GM21723 (cell line): ENCODE measurements at regions not wholly inside any gene's neighbourhood (a gene's known extent, or its start where the extent isn't known, plus 50 kb on each side); places are given as distances from the start of the nearest gene placed in this dataset.
"Not testable (repeated sequence)": the region's sequence is repeated elsewhere in the genome, so short reads cannot be mapped to it uniquely, and the experiment has no call there.

Experiments
- ATAC-seq: cut with Tn5 transposase; IDR thresholded peaks from one replicate; pipeline ENCODE4 v1.9.1; 2021; ENCODE audit warnings: mild to moderate bottlenecking, moderate library complexity; ENCODE audit not compliant: unreplicated experiment

- no peak for ATAC-seq
Measured at GRCh38 chr2:75833386-75833785, 122.7 kb upstream of the GCFC2 start.

GRCh38 chr2:75828826-75829225, 118.1 kb upstream of the GCFC2 start:
- no peak for ATAC-seq

GRCh38 chr2:75823515-75823914, 112.8 kb upstream of the GCFC2 start:
- not testable (repeated sequence) for ATAC-seq

- ATAC-seq = no peak
Measured at GRCh38 chr2:75822336-75822735, 111.6 kb upstream of the GCFC2 start.

- ATAC-seq = no peak
Measured at GRCh38 chr2:75820693-75821092, 110.0 kb upstream of the GCFC2 start.

GRCh38 chr2:75810611-75811330, 100.1 kb upstream of the GCFC2 start:
- no peak for ATAC-seq

- no peak for ATAC-seq
Measured at GRCh38 chr2:75808793-75809535, 98.2 kb upstream of the GCFC2 start.

GRCh38 chr2:75807992-75808391, 97.3 kb upstream of the GCFC2 start:
- ATAC-seq = no peak

GRCh38 chr2:75801234-75801982, 90.7 kb upstream of the GCFC2 start:
- peak; percentile 50 for ATAC-seq

GRCh38 chr2:75800456-75800855, 89.7 kb upstream of the GCFC2 start:
- peak; percentile 72 for ATAC-seq

GRCh38 chr2:75799859-75800258, 89.1 kb upstream of the GCFC2 start:
- peak; percentile 58 for ATAC-seq

- no peak for ATAC-seq
Measured at GRCh38 chr2:75798569-75798968, 87.9 kb upstream of the GCFC2 start.

- no peak for ATAC-seq
Measured at GRCh38 chr2:75792996-75793395, 82.3 kb upstream of the GCFC2 start.

- ATAC-seq = no peak
Measured at GRCh38 chr2:75792146-75792545, 81.4 kb upstream of the GCFC2 start.

GRCh38 chr2:75790814-75791467, 80.2 kb upstream of the GCFC2 start:
- ATAC-seq = no peak

GRCh38 chr2:75790121-75790813, 79.6 kb upstream of the GCFC2 start:
- no peak for ATAC-seq

GRCh38 chr2:75788902-75789301, 78.2 kb upstream of the GCFC2 start:
- no peak for ATAC-seq

GRCh38 chr2:75788154-75788553, 77.4 kb upstream of the GCFC2 start:
- no peak for ATAC-seq

- peak; percentile 70 for ATAC-seq
Measured at GRCh38 chr2:75787532-75788132, 76.9 kb upstream of the GCFC2 start.

- no peak for ATAC-seq
Measured at GRCh38 chr2:75775311-75775823, 64.7 kb upstream of the GCFC2 start.
